Naive thymus-derived CD4-positive, alpha-beta T cell (primary cell): ENCODE measurements at regions not wholly inside any gene's neighbourhood (a gene's known extent, or its start where the extent isn't known, plus 50 kb on each side); places are given as distances from the start of the nearest gene placed in this dataset.
A peak's percentile ranks its signal among the peaks of the same experiment; 100 is the strongest.

Experiments used
- ATAC-seq: fragments of 150-1000 bp; cut with Tn5 transposase; 2 replicates; pipeline ENCODE4 v1.10.0; 2021; ENCODE audit warnings: mild to moderate bottlenecking, moderate library complexity
- CTCF ChIA-PET: fragments of 350-600 bp; sonication (Branson Sonifier 250); formaldehyde crosslinking; loops from one replicate; lab custom pipeline; 2021; ENCODE audit warnings: antibody characterized with exemption; lab: Charles Lee
- POLR2A ChIA-PET: fragments of 350-600 bp; sonication (Branson Sonifier 250); formaldehyde crosslinking; loops from one replicate; lab custom pipeline; 2021; ENCODE audit warnings: antibody characterized with exemption, inconsistent platforms; lab: Charles Lee
- DNase-seq, 9 donors: peaks; one replicate each; pipeline versions ENCODE4 v3.0.0 to v3.0.0-alpha.2; 2020 to 2022; ENCODE audit warnings: mixed read lengths in 1 of 9
- H3K27ac ChIP-seq: one replicate; pipeline ENCODE4 v1.7.0; 2013; ENCODE audit warnings: mild to moderate bottlenecking, low read depth, low read length, moderate library complexity
- H3K27me3 ChIP-seq, 2 donors: one replicate each; pipeline ENCODE4 v1.7.0; 2013; ENCODE audit warnings: low read length in 2 of 2, mild to moderate bottlenecking in 2 of 2, moderate library complexity in 2 of 2; ENCODE audit not compliant: control insufficient read depth in 2 of 2, insufficient read depth in 2 of 2
- H3K36me3 ChIP-seq, 3 experiments: 1 replicate in 2 of 3; 2 replicates in 1 of 3; pipeline ENCODE4 v1.7.0; 2013; ENCODE audit warnings: low read length in 3 of 3, mild to moderate bottlenecking in 3 of 3, moderate library complexity in 1 of 3; ENCODE audit not compliant: insufficient read depth in 3 of 3, control insufficient read depth in 2 of 3
- H3K4me1 ChIP-seq, 2 donors: one replicate each; pipeline ENCODE4 v1.7.0; 2013; ENCODE audit warnings: low read length in 2 of 2, mild to moderate bottlenecking in 2 of 2, moderate library complexity in 1 of 2; ENCODE audit not compliant: control insufficient read depth in 2 of 2, insufficient read depth in 2 of 2
- H3K4me3 ChIP-seq: 2 replicates; pipeline ENCODE4 v1.7.0; 2013; ENCODE audit warnings: mild to moderate bottlenecking, low read length
- H3K9me3 ChIP-seq, 3 experiments: 1 replicate in 2 of 3; 2 replicates in 1 of 3; pipeline ENCODE4 v1.7.0; 2013; ENCODE audit warnings: low read length in 3 of 3; ENCODE audit not compliant: control insufficient read depth in 2 of 3
- H3K27ac Mint-ChIP-seq, 9 donors: one replicate each; pipeline ENCODE4 v1.8.0; 2020 to 2022; ENCODE audit warnings: mixed read lengths in 9 of 9, mild to moderate bottlenecking in 8 of 9, moderate library complexity in 5 of 9, inconsistent platforms in 2 of 9
- H3K27me3 Mint-ChIP-seq, 5 donors: one replicate each; pipeline ENCODE4 v1.8.0; 2021 to 2022; ENCODE audit warnings: mixed read lengths in 5 of 5, mild to moderate bottlenecking in 1 of 5
- H3K36me3 Mint-ChIP-seq, 5 donors: one replicate each; pipeline ENCODE4 v1.8.0; 2020 to 2022; ENCODE audit warnings: mixed read lengths in 5 of 5, mild to moderate bottlenecking in 3 of 5, inconsistent platforms in 1 of 5
- H3K4me1 Mint-ChIP-seq, 7 donors: one replicate each; pipeline ENCODE4 v1.8.0; 2020 to 2022; ENCODE audit warnings: mixed read lengths in 7 of 7, mild to moderate bottlenecking in 3 of 7, inconsistent platforms in 1 of 7
- H3K4me3 Mint-ChIP-seq, 10 donors: one replicate each; pipeline ENCODE4 v1.8.0; 2020 to 2022; ENCODE audit warnings: mild to moderate bottlenecking in 10 of 10, mixed read lengths in 10 of 10, moderate library complexity in 6 of 10, inconsistent platforms in 2 of 10
- H3K9me3 Mint-ChIP-seq, 11 donors: one replicate each; pipeline ENCODE4 v1.8.0; 2020 to 2022; ENCODE audit warnings: mixed read lengths in 11 of 11, mild to moderate bottlenecking in 4 of 11, inconsistent platforms in 1 of 11, moderate library complexity in 1 of 11
- intact Hi-C, 2 donors: fragments of 100-400 bp; cut with micrococcal nuclease; formaldehyde crosslinking; loops; one replicate each; pipeline ENCODE4 v1.15.1; 2023

DNA sequence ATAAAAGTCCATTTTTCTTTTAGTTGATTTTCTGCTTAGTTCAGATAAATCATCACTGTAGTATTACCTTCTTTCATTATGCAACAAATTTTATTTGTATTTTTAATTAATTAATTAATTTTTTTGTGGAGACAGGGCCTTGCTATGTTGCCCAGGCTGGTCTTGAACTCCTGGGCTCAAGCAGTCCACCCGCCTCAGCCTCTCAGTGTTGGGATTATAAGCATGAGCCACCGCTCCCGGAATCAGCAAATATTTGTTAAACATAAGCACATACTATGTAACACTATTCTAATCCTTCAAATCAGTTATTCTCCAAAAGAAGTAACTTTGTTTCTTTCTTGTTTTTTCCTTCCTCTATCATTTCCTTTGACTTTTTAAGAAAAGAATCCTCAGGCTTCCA is 584.8 kb upstream of the ANKRD30A start:
- H3K27ac ChIP-seq = no peak overlapping the region
- POLR2A ChIA-PET = no interaction called here
- ATAC-seq (no peak), DNase-seq (no peak)
- no peaks in the 10 kb centered on the region for H3K36me3 ChIP-seq
- Mint-ChIP-seq H3K4me3 (no peak overlapping the region), H3K4me1 (peaks cover 0 to 1% (median 0%) of the 10 kb centered on the region in 7 donors), H3K27me3 (no peaks in the 10 kb centered on the region), H3K27ac (no peak overlapping the region), H3K9me3 (peaks cover 0 to 10% (median 4%) of the 10 kb centered on the region in 11 donors), H3K36me3 (no peaks in the 10 kb centered on the region)
- no peaks in the 10 kb centered on the region for H3K9me3 ChIP-seq
- no peak overlapping the region for H3K4me3 ChIP-seq
- CTCF ChIA-PET = no interaction called here
- H3K27me3 ChIP-seq = no peaks in the 10 kb centered on the region
- intact Hi-C loops = no loop called here
- H3K4me1 ChIP-seq = no peaks in the 10 kb centered on the region

DNA sequence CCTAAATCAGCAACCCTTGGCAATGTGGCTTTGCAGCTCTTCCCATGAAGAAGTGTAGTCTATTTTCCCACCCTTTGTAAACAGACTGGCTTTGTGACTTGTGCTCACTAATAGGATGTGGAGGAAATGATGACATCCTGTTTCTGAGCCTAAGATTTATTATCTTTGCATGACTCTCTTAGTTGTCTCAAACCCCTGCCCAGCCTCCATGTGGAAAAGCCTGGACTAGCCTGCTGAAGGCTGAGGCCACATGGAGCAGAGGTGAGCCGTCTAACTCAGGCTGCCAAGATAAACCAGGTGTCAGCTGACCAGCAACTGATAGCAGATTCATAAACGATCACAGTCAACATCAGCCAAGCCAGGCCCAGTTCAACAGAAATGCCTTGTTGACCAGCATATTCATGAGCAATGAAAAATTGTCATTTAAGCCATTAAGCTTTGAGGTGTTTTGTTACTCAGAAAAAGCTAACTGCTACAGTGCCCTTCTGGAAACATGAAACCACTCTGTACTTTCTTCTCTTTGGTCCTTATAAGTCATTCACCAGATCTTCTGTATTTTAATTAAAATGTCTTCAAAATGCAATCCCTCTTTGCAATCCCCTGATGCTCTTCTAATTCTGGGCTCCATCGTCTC is 586.3 kb upstream of the ANKRD30A start:
- no peaks in the 10 kb centered on the region for H3K36me3 Mint-ChIP-seq
- H3K4me1 ChIP-seq = no peaks in the 10 kb centered on the region
- no peak overlapping the region for H3K27ac ChIP-seq
- no peak for DNase-seq
- no peak overlapping the region for H3K4me3 Mint-ChIP-seq
- CTCF ChIA-PET = no interaction called here
- intact Hi-C loops = no loop called here
- H3K4me3 ChIP-seq = no peak overlapping the region
- H3K36me3 ChIP-seq = no peaks in the 10 kb centered on the region
- POLR2A ChIA-PET = no interaction called here
- ATAC-seq = no peak
- H3K9me3 ChIP-seq = no peaks in the 10 kb centered on the region
- peaks cover 0 to 10% (median 4%) of the 10 kb centered on the region in 11 donors for H3K9me3 Mint-ChIP-seq
- H3K27ac Mint-ChIP-seq = no peak overlapping the region
- no peaks in the 10 kb centered on the region for H3K27me3 Mint-ChIP-seq
- H3K4me1 Mint-ChIP-seq = peaks cover 0 to 4% (median 0%) of the 10 kb centered on the region in 7 donors
- H3K27me3 ChIP-seq = no peaks in the 10 kb centered on the region

DNA sequence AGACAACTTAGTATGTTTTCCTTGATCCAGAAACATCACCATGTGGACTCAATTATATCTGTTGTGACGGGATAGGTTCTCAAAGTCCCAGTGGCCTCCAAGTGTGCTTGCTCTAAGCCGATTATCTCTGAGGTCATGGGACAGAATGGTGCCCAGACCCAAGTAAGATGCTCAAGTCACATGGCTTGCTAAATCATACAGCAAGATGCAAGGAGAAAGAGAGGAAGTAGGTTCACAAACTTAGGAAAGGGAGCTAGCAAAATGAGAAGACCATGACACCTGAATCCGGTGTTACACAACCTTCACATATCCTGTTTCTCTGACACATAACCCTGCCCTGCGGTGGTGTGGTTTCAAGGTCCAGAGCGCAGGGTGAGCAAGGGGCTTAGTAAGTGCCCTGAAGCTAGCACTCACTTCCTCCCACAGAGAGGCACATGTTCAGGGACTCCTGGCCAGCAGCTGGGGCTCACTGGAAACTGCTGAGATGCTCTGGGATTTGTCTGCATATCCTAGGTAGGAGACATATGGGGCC is 590.9 kb upstream of the ANKRD30A start:
- Histone ChIP-seq H3K36me3 (no peaks in the 10 kb centered on the region), H3K4me1 (no peaks in the 10 kb centered on the region), H3K4me3 (no peak overlapping the region), H3K9me3 (no peaks in the 10 kb centered on the region), H3K27me3 (no peaks in the 10 kb centered on the region), H3K27ac (no peak overlapping the region)
- CTCF ChIA-PET = no interaction called here
- POLR2A ChIA-PET = no interaction called here
- intact Hi-C loops = no loop called here
- Mint-ChIP-seq H3K27ac (no peak overlapping the region), H3K36me3 (no peaks in the 10 kb centered on the region), H3K4me1 (peaks cover 0 to 4% (median 0%) of the 10 kb centered on the region in 7 donors), H3K9me3 (peaks cover 0 to 16% (median 3%) of the 10 kb centered on the region in 11 donors), H3K27me3 (no peaks in the 10 kb centered on the region), H3K4me3 (no peak overlapping the region)
- no peak for DNase-seq
- ATAC-seq = peak; percentile 63

DNA sequence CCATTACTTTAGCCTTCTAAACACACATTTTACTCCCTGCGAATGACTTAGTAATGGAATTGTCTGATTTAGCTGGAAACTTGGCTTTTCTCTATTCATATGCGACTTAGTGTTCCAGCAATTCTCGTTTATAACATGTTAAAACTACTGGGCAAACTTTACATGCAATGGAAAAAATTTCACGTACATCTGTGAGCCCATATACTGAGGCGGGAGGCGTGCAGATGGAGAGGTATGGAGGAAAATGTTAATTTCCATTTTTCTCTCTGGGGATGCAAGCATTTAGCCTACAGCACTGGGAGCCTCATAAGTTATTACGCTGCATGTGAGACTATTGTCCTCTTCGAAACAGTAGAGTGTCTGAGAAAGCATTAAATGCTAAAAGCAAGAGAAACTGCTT is 591.5 kb upstream of the ANKRD30A start:
- Mint-ChIP-seq H3K4me1 (peaks cover 0 to 4% (median 0%) of the 10 kb centered on the region in 7 donors), H3K36me3 (no peaks in the 10 kb centered on the region), H3K4me3 (no peak overlapping the region), H3K27me3 (no peaks in the 10 kb centered on the region), H3K9me3 (peaks cover 0 to 17% (median 4%) of the 10 kb centered on the region in 11 donors), H3K27ac (no peak overlapping the region)
- no peaks in the 10 kb centered on the region for H3K36me3 ChIP-seq
- ATAC-seq (no peak), DNase-seq (no peak)
- no peaks in the 10 kb centered on the region for H3K9me3 ChIP-seq
- H3K27me3 ChIP-seq = no peaks in the 10 kb centered on the region
- intact Hi-C loops = no loop called here
- no peak overlapping the region for H3K27ac ChIP-seq
- ChIA-PET POLR2A (no interaction called here), CTCF (no interaction called here)
- no peaks in the 10 kb centered on the region for H3K4me1 ChIP-seq
- H3K4me3 ChIP-seq = no peak overlapping the region

DNA sequence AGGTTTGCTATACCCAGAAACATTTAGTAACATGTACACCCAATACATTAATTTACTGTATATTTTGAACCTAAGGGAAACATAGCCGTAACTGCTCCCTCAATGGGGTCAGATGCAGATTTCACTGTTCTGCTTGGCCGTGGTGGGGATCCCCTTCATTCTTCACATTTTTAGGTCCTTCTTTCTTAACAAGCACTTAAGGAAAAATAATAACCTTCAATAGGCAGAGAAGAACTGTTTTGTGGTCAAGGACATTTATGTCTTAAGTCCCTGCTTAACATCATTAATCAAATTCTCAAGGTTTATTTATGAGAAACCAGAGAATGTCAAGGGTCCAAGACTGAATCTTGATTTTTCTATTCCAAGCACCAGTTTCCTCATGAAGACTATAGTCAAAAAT is 592.1 kb upstream of the ANKRD30A start:
- no peak overlapping the region for H3K4me3 ChIP-seq
- ChIA-PET CTCF (no interaction called here), POLR2A (no interaction called here)
- intact Hi-C loops = no loop called here
- no peaks in the 10 kb centered on the region for H3K36me3 ChIP-seq
- Mint-ChIP-seq H3K9me3 (peaks cover 0 to 17% (median 5%) of the 10 kb centered on the region in 11 donors), H3K4me1 (peaks cover 0 to 4% (median 0%) of the 10 kb centered on the region in 7 donors), H3K36me3 (no peaks in the 10 kb centered on the region), H3K4me3 (no peak overlapping the region), H3K27ac (no peak overlapping the region), H3K27me3 (no peaks in the 10 kb centered on the region)
- DNase-seq = no peak
- H3K4me1 ChIP-seq = no peaks in the 10 kb centered on the region
- no peaks in the 10 kb centered on the region for H3K27me3 ChIP-seq
- H3K27ac ChIP-seq = no peak overlapping the region
- ATAC-seq = no peak
- H3K9me3 ChIP-seq = no peaks in the 10 kb centered on the region

DNA sequence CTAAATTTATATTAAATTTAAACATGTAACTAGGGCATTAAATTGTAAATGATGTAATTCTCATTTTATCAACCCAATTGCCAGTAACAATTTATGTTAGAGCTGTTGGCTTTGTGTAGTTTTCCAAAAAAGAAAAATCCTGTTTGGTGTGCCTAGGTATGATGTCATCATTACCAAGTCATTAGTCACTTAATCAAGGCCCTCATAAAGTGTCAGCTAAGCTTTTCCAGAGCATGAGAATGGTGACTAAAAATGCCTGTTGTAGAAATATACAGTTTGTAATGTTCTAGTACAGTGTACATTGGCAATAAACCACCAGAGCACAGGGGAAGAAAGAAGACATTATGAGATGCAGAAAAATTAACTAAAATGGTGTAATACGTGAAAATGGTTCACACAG is 593.8 kb upstream of the ANKRD30A start:
- ATAC-seq = no peak
- Mint-ChIP-seq H3K27ac (no peak overlapping the region), H3K9me3 (peaks cover 0 to 26% (median 8%) of the 10 kb centered on the region in 11 donors), H3K27me3 (peaks cover 0 to 5% (median 0%) of the 10 kb centered on the region in 5 donors), H3K4me1 (peaks cover 0 to 4% (median 0%) of the 10 kb centered on the region in 7 donors), H3K36me3 (no peaks in the 10 kb centered on the region), H3K4me3 (no peak overlapping the region)
- no peaks in the 10 kb centered on the region for H3K9me3 ChIP-seq
- no peaks in the 10 kb centered on the region for H3K36me3 ChIP-seq
- H3K27ac ChIP-seq = no peak overlapping the region
- no peak for DNase-seq
- POLR2A ChIA-PET = no interaction called here
- no peaks in the 10 kb centered on the region for H3K27me3 ChIP-seq
- CTCF ChIA-PET = no interaction called here
- intact Hi-C loops = no loop called here
- no peak overlapping the region for H3K4me3 ChIP-seq
- no peaks in the 10 kb centered on the region for H3K4me1 ChIP-seq

DNA sequence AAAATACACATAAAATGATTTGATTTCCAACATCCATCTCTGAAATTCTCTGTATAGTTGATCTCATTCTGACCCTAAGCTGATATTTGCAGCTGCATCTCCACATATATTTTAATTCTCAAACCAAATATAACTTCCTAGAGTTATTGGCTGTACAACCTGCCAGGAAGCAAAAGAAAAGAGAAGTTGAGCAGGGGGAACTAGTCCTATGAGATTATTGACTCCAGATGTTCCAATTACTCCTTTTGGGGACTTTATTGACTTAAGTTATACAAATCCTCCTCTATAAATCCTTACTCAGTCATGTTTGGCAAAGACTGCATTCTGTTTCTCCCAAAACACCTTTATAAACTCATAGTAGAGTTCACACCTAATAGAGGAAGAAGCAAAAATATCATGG is 599.4 kb upstream of the ANKRD30A start:
- Mint-ChIP-seq H3K9me3 (peaks cover 0 to 20% (median 10%) of the 10 kb centered on the region in 11 donors), H3K4me1 (no peaks in the 10 kb centered on the region), H3K4me3 (no peak overlapping the region), H3K27me3 (peaks cover 0 to 5% (median 0%) of the 10 kb centered on the region in 5 donors), H3K27ac (no peak overlapping the region), H3K36me3 (no peaks in the 10 kb centered on the region)
- Histone ChIP-seq H3K27me3 (no peaks in the 10 kb centered on the region), H3K9me3 (no peaks in the 10 kb centered on the region), H3K4me3 (no peak overlapping the region), H3K4me1 (no peaks in the 10 kb centered on the region), H3K36me3 (no peaks in the 10 kb centered on the region), H3K27ac (no peak overlapping the region)
- ATAC-seq (no peak), DNase-seq (no peak)
- POLR2A ChIA-PET = no interaction called here
- CTCF ChIA-PET = interaction anchor here (0.6 kb wide), 1 partner anchor 21 kb away, joined by 3 read pairs; no protein-coding TSS in a partner anchor
- intact Hi-C loops = no loop called here
